ENCODE measurements at regions not wholly inside any gene's neighbourhood (a gene's known extent, or its start where the extent isn't known, plus 50 kb on each side); places are given as distances from the start of the nearest gene placed in this dataset.

DNA sequence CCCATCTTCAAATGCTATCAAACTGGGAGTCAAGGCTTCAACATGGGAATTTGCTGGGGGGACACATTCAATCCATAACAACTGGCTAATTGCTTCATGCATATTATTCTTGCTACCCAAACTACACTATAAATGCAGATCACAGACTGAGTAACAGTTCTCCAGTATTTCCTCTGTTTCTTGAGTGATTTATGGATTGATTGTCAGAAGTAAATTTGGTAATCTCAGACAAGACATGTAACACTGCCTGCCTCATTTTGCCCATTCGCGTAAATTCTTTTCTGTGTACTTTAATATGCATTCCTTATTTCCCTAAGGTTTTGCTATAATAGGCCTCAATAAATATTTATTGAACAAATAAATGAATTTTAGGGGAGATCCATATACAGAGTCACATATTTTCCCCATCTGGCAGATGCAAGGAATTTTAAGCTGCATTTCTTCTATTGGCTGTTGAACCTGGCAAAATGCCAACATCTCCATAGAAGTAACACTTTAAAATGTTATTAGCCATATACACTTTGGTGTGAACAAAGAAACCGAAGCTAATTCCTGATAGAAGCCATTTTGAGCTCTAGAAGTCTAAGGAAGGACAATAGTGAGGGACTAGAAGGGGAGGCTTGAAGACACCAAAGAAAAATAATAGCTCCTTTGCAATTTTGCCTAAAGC is 98.2 kb downstream of the QRSL1 start (continued):
- TF ChIP-seq MYC (IDR thresholded peaks at IDR 0.05; ENCODE audit: insufficient read depth, insufficient read length, insufficient replicate concordance, low read length, severe bottlenecking), result no peak

DNA sequence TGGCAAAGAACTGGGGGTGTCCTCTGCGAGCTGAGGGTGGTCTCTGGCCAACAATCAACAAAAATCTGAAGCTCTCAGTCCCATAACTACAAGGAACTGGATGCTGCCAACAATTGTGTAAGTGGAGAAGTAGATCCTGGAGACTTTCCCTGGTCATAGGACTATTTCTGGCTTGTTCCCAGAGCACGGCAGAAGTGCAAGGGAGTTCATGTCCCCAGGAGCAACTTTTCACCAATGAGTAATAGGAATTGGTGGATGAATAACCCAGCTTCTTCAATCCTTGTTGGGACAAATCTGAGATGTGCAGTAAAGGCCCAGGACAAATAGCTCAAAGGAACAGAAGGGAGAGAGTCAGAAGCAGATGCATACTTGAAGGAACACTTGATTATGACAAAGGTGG is 95.5 kb downstream of the QRSL1 start:
- WGBS (ENCODE audit: insufficient coverage, insufficient replicate concordance, low lambda C conversion rate, missing lambda C conversion rate), result 50% methylated on average over 2 of the region's 2 CpGs
- H3K27ac ChIP-seq (ENCODE audit: control insufficient read depth, insufficient read depth), result no peak overlapping the region
- no peaks in the 10 kb centered on the region for H3K27me3 ChIP-seq (replicated peaks in 1 of 2; ENCODE audit: control insufficient read depth in 2 of 2, insufficient read depth in 2 of 2, low read length in 1 of 2)
- in situ Hi-C loops (cut with MboI), result no loop called here
- SMC1A ChIA-PET (ENCODE audit: uncharacterized antibody, unreplicated experiment), result interaction anchor here (0.7 to 2.1 kb wide), 2 partner anchors 12 to 251 kb away, joined by 3 to 6 read pairs; no protein-coding TSS in a partner anchor
- no peak overlapping the region for H2AFZ ChIP-seq (ENCODE audit: control insufficient read depth, low read depth, low read length)
- ATAC-seq (no peak), DNase-seq (ENCODE audit: low read depth, low spot score) (no peak), FAIRE-seq (no peak)
- H4K20me1 ChIP-seq (ENCODE audit: control insufficient read depth, insufficient read depth), result no peaks in the 10 kb centered on the region
- no TSS peak for BruUV-seq (replicated peaks)
- no peak overlapping the region for H3K4me3 ChIP-seq
- H3K4me1 ChIP-seq (ENCODE audit: control insufficient read depth, insufficient read depth, low read length), result peaks cover 3% of the 10 kb centered on the region
- H3K4me2 ChIP-seq (ENCODE audit: control insufficient read depth, insufficient read depth), result no peak overlapping the region
- CTCF ChIA-PET, result no interaction called here
- no peaks in the 10 kb centered on the region for H3K36me3 ChIP-seq (ENCODE audit: control insufficient read depth in 2 of 2, insufficient read depth in 2 of 2, low read length in 1 of 2)
- intact Hi-C loops (cut with micrococcal nuclease; ENCODE audit: unreplicated experiment), result no loop called here
- H3K79me2 ChIP-seq (ENCODE audit: control insufficient read depth, insufficient read depth, low read length), result no peaks in the 10 kb centered on the region
- no peaks in the 10 kb centered on the region for H3K9me3 ChIP-seq (replicated peaks; ENCODE audit: control insufficient read depth, insufficient read depth, low read length)
- POLR2A ChIA-PET, result no interaction called here
- no peak for TF ChIP-seq POLR2AphosphoS2 (IDR thresholded peaks at IDR 0.05; ENCODE audit: low read depth, low read length)
- TF ChIP-seq KLF5 (IDR thresholded peaks at IDR 0.05; ENCODE audit: partially characterized antibody), result no peak
- no peak for TF ChIP-seq SMARCA5 (IDR thresholded peaks at IDR 0.05)
- no peak for TF ChIP-seq MAX (IDR thresholded peaks at IDR 0.05; ENCODE audit: low read depth, low read length)
- TF ChIP-seq NFXL1 (IDR thresholded peaks at IDR 0.05; ENCODE audit: borderline replicate concordance), result no peak
- TF ChIP-seq NFIC (IDR thresholded peaks at IDR 0.05; ENCODE audit: low read depth, low read length), result no peak
- TF ChIP-seq TBL1XR1 (IDR thresholded peaks at IDR 0.05; ENCODE audit: low read depth, low read length), result no peak
- no peak for TF ChIP-seq CEBPZ (IDR thresholded peaks at IDR 0.05; ENCODE audit: low read depth, low read length)
- no peak for TF ChIP-seq DPF2 (IDR thresholded peaks at IDR 0.05)
- TF ChIP-seq RFX5 (IDR thresholded peaks at IDR 0.05; ENCODE audit: low read depth, low read length), result no peak
- no peak for TF ChIP-seq SIX5 (IDR thresholded peaks at IDR 0.05; ENCODE audit: low read depth, low read length, severe bottlenecking)
- TF ChIP-seq SUZ12 (IDR thresholded peaks at IDR 0.05; ENCODE audit: unreplicated experiment), result no peak
- TF ChIP-seq RBBP5 (conservative IDR thresholded peaks at IDR 0.05), result no peak
- no peak for TF ChIP-seq ZNF24 (IDR thresholded peaks at IDR 0.05)
- no peak for TF ChIP-seq POLR2A (IDR thresholded peaks at IDR 0.05; ENCODE audit: low read depth, low read length)
- RAD21 ChIA-PET (ENCODE audit: unreplicated experiment), result no interaction called here
- no peak overlapping the region for H3K9ac ChIP-seq (ENCODE audit: control insufficient read depth, insufficient read depth, low read length)
